ENCODE measurements at regions not wholly inside any gene's neighbourhood (a gene's known extent, or its start where the extent isn't known, plus 50 kb on each side); places are given as distances from the start of the nearest gene placed in this dataset.
"Not testable (repeated sequence)": the region's sequence is repeated elsewhere in the genome, so short reads cannot be mapped to it uniquely, and the experiment has no call there.

DNA sequence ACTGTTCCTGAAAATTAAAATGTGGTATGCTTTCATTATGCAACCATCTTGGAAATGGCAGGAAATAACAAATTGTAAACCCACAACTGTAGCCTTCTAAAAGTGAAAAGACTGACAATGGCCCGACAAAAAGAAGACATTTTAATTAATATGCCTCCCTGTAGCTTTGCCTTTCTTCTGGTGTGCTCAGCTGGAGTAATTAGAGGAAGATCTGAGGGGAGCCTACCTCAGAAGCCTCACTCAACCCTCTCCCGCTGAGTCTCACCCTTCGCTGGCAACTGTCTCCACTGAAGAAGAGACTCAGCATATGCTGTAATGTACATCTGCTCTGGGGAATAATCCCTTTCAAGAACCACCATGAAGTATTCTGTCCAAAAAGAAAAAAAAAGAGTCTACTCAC lies 104.7 kb upstream of the SETMAR start:
- Histone ChIP-seq H4K20me1 (replicated peaks; ENCODE audit: control insufficient read depth, extremely low read depth, insufficient read depth, low read length) (no peaks in the 10 kb centered on the region), H3K4me1 (ENCODE audit: control insufficient read depth, extremely low read depth, insufficient read depth, low read length) (no peaks in the 10 kb centered on the region), H3K4me2 (ENCODE audit: insufficient read depth, low read length) (no peak overlapping the region), H3K4me3 (replicated peaks in 1 of 3; ENCODE audit: insufficient read depth in 1 of 3, low read depth in 1 of 3, low read length in 3 of 3) (no peak overlapping the region), H3K9me3 (replicated peaks; ENCODE audit: control insufficient read depth, insufficient read depth, low read length) (no peaks in the 10 kb centered on the region), H3K27me3 (ENCODE audit: control insufficient read depth in 2 of 2, insufficient read depth in 2 of 2, low read length in 2 of 2) (no peaks in the 10 kb centered on the region), H3K9ac (replicated peaks; ENCODE audit: extremely low read depth, insufficient read depth, low read length) (no peak overlapping the region), H3K27ac (ENCODE audit: insufficient read depth, low read depth, low read length) (no peak overlapping the region), H2AFZ (ENCODE audit: low read depth, low read length) (no peak overlapping the region), H3K79me2 (ENCODE audit: control insufficient read depth, insufficient read depth, low read length) (no peaks in the 10 kb centered on the region), H3K36me3 (ENCODE audit: control insufficient read depth in 2 of 2, extremely low read depth in 1 of 2, insufficient read depth in 2 of 2, low read length in 2 of 2) (no peaks in the 10 kb centered on the region), H3K9me1 (replicated peaks; ENCODE audit: control insufficient read depth, extremely low read depth, insufficient read depth, low read length) (no peaks in the 10 kb centered on the region)
- intact Hi-C loops (cut with micrococcal nuclease) = no loop called here
- no TSS peak for BruUV-seq (replicated peaks)
- TF ChIP-seq POLR2A (IDR thresholded peaks at IDR 0.05; ENCODE audit: low read depth, low read length) (no peak), JUN (IDR thresholded peaks at IDR 0.05; ENCODE audit: borderline replicate concordance, insufficient read depth, insufficient read length, low read depth) (no peak), GATA2 (IDR thresholded peaks at IDR 0.05; ENCODE audit: insufficient read depth, insufficient read length, low read depth, low read length) (no peak), EZH2 (IDR thresholded peaks at IDR 0.05; ENCODE audit: borderline replicate concordance, low read depth, low read length, severe bottlenecking) (no peak), POLR2AphosphoS5 (IDR thresholded peaks at IDR 0.05; ENCODE audit: insufficient read depth, low read depth, low read length) (no peak), MYC (IDR thresholded peaks at IDR 0.05; ENCODE audit: low read depth, low read length) (no peak), FOS (IDR thresholded peaks at IDR 0.05; ENCODE audit: borderline replicate concordance, insufficient read depth, low read length) (no peak)
- TF ChIP-seq, protein P1, sequence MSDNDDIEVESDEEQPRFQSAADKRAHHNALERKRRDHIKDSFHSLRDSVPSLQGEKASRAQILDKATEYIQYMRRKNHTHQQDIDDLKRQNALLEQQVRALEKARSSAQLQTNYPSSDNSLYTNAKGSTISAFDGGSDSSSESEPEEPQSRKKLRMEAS (IDR thresholded peaks at IDR 0.05; ENCODE audit: insufficient read depth, insufficient read length) = no peak
- TF ChIP-seq, protein P2, sequence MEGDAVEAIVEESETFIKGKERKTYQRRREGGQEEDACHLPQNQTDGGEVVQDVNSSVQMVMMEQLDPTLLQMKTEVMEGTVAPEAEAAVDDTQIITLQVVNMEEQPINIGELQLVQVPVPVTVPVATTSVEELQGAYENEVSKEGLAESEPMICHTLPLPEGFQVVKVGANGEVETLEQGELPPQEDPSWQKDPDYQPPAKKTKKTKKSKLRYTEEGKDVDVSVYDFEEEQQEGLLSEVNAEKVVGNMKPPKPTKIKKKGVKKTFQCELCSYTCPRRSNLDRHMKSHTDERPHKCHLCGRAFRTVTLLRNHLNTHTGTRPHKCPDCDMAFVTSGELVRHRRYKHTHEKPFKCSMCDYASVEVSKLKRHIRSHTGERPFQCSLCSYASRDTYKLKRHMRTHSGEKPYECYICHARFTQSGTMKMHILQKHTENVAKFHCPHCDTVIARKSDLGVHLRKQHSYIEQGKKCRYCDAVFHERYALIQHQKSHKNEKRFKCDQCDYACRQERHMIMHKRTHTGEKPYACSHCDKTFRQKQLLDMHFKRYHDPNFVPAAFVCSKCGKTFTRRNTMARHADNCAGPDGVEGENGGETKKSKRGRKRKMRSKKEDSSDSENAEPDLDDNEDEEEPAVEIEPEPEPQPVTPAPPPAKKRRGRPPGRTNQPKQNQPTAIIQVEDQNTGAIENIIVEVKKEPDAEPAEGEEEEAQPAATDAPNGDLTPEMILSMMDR (IDR thresholded peaks at IDR 0.05; ENCODE audit: extremely low read depth in 1 of 2, insufficient read depth in 1 of 2, low read depth in 1 of 2, low read length in 2 of 2) = no peak
- CTCF ChIA-PET = no interaction called here
- DNase-seq (ENCODE audit: low read depth, low spot score) = no peak
- dilution Hi-C loops (cut with MboI; ENCODE audit: extremely low pct_ligation_motif_present, low sequenced_read_pairs) = no loop called here
- FAIRE-seq = no peak
- POLR2A ChIA-PET = no interaction called here

DNA sequence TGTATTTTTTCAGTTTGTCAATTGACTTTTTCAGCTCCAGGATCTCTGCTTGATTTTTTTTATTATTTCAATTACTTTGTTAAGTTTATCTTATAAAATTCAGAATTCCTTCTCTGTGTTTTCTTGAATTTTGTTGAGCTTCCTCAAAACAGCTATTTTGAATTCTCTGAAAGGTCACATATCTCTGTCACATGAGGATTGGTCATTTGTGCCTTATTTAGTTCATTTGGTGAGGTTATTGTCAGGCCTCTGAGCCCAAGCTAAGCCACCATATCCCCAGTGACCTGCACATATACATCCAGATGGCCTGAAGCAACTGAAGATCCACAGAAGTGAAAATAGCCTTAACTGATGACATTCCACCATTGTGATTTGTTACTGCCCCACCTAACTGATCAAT lies 98.4 kb upstream of the SETMAR start:
- BruUV-seq (replicated peaks); H3K4me3 ChIP-seq (replicated peaks in 1 of 3; ENCODE audit: insufficient read depth in 1 of 3, low read depth in 1 of 3, low read length in 3 of 3); DNase-seq (ENCODE audit: low read depth, low spot score); H3K9me1 ChIP-seq (replicated peaks; ENCODE audit: control insufficient read depth, extremely low read depth, insufficient read depth, low read length); H3K9ac ChIP-seq (replicated peaks; ENCODE audit: extremely low read depth, insufficient read depth, low read length); POLR2A ChIA-PET; H3K79me2 ChIP-seq (ENCODE audit: control insufficient read depth, insufficient read depth, low read length); H3K4me1 ChIP-seq (ENCODE audit: control insufficient read depth, extremely low read depth, insufficient read depth, low read length); CTCF ChIA-PET; H3K9me3 ChIP-seq (replicated peaks; ENCODE audit: control insufficient read depth, insufficient read depth, low read length); FAIRE-seq; H3K27ac ChIP-seq (ENCODE audit: insufficient read depth, low read depth, low read length); H3K36me3 ChIP-seq (ENCODE audit: control insufficient read depth in 2 of 2, extremely low read depth in 1 of 2, insufficient read depth in 2 of 2, low read length in 2 of 2); dilution Hi-C loops (cut with MboI; ENCODE audit: extremely low pct_ligation_motif_present, low sequenced_read_pairs); H3K4me2 ChIP-seq (ENCODE audit: insufficient read depth, low read length); H3K27me3 ChIP-seq (ENCODE audit: control insufficient read depth in 2 of 2, insufficient read depth in 2 of 2, low read length in 2 of 2); H4K20me1 ChIP-seq (replicated peaks; ENCODE audit: control insufficient read depth, extremely low read depth, insufficient read depth, low read length); H2AFZ ChIP-seq (ENCODE audit: low read depth, low read length); intact Hi-C loops (cut with micrococcal nuclease): not testable (repeated sequence)
